DMS 273 (cell line): ENCODE measurements at regions not wholly inside any gene's neighbourhood (a gene's known extent, or its start where the extent isn't known, plus 50 kb on each side); places are given as distances from the start of the nearest gene placed in this dataset.
"Not testable (repeated sequence)": the region's sequence is repeated elsewhere in the genome, so short reads cannot be mapped to it uniquely, and the experiment has no call there.

Experiments used
- DNase-seq: peaks from one replicate; lab custom pipeline; 2025; ENCODE audit not compliant: unreplicated experiment; lab: John Stamatoyannopoulos, UW

- no peak for DNase-seq
Measured at GRCh38 chr1:82411605-82412004, 610.9 kb downstream of the ADGRL2 start.

GRCh38 chr1:82405333-82405732 is 604.6 kb downstream of the ADGRL2 start:
- no peak for DNase-seq

DNA sequence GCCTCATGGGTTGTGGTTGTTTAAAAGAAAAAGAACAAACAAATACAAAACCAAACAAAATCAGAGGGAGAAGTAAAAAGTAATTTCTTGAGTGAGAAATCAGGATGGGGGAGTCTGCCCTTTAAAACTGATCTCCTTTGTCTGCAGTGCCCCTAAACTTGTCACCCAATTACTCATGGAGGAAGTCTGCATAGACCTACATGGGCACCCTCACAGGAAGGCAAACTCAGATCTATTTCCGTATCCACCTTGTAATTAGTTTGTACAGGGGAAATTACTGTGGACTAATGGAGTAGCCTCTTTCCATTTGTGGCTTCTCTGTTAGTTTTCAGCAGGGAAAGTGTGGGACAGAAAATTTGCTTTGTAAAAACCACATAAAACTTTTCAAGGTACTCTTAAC is 600.4 kb downstream of the ADGRL2 start:
- no peak for DNase-seq

GRCh38 chr1:82400521-82400920 is 599.8 kb downstream of the ADGRL2 start:
- no peak for DNase-seq

DNA sequence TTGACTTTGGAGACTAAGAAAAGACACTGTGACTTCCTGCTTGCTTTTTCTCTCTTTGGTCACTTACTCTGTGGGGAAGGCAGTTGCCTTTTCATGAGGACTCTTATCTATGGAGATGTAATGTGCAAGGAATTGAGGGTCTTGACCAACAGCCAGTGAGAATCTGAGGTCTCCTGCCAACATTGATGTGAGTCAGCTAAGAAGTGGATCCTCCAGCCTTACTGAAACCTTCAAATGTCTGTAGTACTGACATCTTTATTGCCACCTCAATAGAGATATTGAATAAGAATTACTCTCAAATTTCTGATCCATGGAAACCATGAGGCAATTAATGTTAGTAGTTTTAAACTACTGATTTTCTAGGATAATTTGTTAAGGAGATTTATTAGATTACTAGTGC is 598.4 kb downstream of the ADGRL2 start:
- DNase-seq = no peak

DNA sequence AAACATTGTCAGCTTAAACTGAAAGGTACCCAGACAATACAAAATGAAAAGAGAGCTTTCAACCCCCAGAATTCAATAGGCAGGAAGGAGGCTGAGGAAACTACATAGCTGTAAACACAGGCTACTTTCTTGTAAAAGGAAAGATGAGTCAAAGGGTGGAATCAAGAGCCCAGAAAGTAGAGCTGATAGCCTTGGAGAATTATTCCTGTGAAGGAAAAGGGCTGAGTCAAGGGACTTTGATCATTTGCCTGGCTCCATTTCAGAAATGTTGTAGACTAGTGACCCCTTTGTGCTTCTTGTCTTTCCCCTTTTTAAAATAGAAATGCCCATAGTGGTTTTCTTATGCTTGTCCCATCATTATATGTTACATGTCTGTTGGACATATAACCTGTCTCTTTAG is 597.6 kb downstream of the ADGRL2 start:
- no peak for DNase-seq

DNA sequence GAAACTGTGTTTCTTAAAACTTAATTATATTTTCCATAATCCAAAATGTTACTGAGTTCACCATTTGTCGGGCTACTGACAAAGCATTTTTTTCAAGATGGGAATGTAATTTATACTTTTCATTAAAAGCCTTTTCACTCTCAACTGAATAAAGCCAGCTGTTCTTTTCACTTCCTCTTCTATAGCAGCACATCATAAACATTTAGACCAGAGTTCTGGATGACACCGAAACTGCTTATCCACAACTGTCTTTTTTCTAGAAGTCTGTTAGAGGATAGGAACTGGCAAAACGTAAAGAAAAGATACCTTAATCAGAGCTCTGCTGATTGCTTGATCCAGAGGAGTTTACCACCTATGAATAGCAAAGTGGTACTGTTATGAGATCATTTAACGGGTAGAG is 594.7 kb downstream of the ADGRL2 start:
- no peak for DNase-seq

DNA sequence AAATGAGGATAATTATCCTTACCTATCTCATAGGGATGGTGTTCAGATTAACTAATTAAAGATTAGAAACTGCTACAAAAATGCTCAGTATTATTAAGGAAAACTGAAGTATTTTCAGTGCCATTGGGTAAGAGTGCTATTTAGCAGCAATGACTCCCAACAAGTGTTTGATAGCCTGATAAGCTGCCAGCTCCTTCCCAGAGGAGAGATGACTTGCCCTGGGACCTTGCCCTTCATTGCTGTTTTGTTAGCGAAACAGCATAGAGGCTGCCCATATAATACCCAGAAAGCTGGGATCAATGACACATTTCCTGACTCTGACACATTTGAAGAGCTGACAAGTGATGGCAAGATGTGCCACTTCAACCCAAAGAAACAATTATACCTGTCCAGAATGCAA is 592.2 kb downstream of the ADGRL2 start:
- DNase-seq = no peak

DNA sequence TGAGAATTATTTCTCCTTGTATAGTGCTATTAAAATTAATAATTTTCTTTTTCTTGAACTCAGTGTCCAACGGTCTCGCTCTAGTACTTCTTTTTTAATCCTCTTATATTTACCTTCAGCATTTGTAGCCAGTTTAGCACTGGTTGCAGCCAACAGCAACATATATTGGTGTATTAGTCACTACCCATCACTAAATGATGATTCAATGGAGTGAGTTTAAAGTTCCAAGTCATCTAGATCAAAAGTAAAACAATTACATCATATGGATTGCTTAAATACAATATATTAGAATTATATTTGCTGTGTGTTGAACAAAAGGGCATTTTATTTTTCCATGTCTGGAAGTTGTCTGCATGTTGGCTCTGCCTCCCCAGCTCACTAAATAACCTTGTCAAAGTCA is 591.8 kb downstream of the ADGRL2 start:
- no peak for DNase-seq

DNA sequence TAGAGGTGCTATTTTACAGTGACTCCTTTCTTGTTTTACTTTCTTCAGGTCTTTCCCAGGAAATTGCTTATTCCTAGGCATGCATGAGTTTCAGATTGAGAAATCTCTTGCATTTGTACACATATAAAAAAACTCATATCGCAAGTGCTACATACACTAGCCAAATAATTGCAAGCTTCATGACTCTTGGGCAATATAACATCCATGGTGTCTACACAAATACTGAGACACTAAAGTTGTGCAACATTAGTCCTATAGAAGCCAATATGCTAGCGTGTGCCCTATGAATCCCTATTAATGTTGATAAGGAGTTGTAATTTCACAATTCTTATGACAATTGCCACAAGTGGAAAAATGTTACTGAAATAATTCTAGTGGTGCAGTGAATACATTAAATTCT is 591.0 kb downstream of the ADGRL2 start:
- no peak for DNase-seq

DNA sequence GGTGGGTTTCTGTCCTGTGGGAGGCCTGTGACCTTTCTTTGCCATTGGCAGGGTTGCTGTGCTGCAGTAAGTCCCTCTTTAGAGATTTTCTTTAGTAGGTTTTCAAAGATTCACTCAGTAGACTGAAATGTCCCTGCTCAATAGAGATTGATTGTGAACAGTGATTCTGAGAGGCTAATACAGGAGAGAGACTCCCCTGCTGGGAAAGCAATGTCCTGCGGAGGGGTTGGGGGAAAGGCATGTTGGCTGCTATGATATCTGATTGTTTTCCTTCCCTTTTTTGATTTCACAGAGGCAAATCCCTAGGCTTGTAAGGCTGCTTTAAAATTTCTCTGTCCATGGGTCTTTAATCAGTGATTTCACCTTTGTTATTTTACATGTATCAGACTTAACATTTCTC is 589.9 kb downstream of the ADGRL2 start:
- DNase-seq = no peak

- peak; percentile 27 for DNase-seq
Measured at GRCh38 chr1:82388679-82389078, 587.9 kb downstream of the ADGRL2 start.

GRCh38 chr1:82387012-82387366 is 586.3 kb downstream of the ADGRL2 start:
- no peak for DNase-seq

- no peak for DNase-seq
Measured at GRCh38 chr1:82386365-82387011, 585.8 kb downstream of the ADGRL2 start.

- DNase-seq = no peak
Measured at GRCh38 chr1:82384776-82385175, 584.0 kb downstream of the ADGRL2 start.

DNA sequence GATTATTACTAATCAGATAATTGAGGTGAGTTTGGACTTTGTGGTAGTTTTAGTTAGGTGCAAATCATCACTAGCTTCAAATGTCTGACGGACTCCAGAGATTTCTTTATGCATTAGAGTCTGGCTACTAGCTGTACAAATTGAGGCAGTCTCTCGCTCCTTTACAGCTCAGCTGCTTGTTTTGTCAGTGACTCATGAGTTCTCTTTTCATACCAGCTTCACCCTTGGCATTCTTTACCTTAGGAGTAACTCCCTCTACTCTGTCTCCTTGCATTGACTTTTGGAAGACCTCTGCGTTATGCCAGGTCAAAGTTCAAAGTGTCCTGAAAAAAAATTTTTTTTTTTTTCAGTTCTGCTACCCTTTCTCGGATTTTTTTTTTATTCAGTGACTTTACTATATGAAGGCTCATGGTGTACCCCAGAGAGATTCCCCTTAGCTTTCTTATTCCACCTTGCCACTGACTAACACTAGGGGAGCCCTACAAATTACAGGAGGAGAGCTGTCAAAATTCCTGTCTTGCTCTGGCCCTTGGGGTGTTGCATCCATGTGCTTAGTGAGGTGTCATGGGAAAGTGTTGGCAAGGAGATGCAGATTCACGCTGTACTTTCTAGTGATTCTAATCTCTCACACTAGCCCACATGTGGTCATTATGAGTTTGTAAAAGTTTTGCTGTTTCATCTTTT is 576.6 kb downstream of the ADGRL2 start:
- DNase-seq = no peak

GRCh38 chr1:82373710-82374109 is 573.0 kb downstream of the ADGRL2 start:
- no peak for DNase-seq

- DNase-seq = no peak
Measured at GRCh38 chr1:82371844-82372498, 571.2 kb downstream of the ADGRL2 start.

DNA sequence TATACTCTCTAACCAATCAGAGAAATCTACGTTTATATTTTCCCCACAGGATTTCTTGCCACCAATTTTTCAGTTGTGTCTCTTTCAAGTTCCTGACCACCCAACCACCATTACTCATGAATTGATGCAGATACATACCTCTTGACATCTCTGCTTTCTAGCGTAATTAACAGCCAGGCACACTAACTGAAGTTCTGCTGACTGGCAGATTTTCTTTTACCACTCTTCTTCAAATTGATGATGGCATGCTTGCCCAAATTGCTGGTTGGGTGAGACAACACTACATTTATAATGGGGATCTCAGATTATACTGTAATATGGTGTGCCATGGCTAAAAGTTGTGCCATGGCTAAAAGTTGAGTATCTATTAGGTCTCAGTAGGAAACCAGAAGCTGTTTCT is 566.7 kb downstream of the ADGRL2 start:
- no peak for DNase-seq

- no peak for DNase-seq
Measured at GRCh38 chr1:82366689-82367088, 566.0 kb downstream of the ADGRL2 start.

- DNase-seq = not testable (repeated sequence)
Measured at GRCh38 chr1:82359541-82359940, 558.8 kb downstream of the ADGRL2 start.

GRCh38 chr1:82358706-82359105 is 558.0 kb downstream of the ADGRL2 start:
- DNase-seq = not testable (repeated sequence)
